SK-N-SH (cell line): ENCODE measurements at regions not wholly inside any gene's neighbourhood (a gene's known extent, or its start where the extent isn't known, plus 50 kb on each side); places are given as distances from the start of the nearest gene placed in this dataset.

ENCODE experiments used
- CTCF ChIA-PET: fragments of 300-600, 350-600 bp; formaldehyde crosslinking; extraction: SDS; loops from one replicate; lab custom pipeline; 2021; lab: Yijun Ruan, JAX
- POLR2A ChIA-PET: fragments of 350-600 bp; sonication (Branson Sonifier 250); formaldehyde crosslinking; extraction: SDS; loops from one replicate; lab custom pipeline; 2020; ENCODE audit warnings: antibody characterized with exemption, inconsistent platforms; lab: Yijun Ruan, JAX
- DNase-seq: peaks from one replicate; pipeline ENCODE4 v3.0.0; 2012
- H2AFZ ChIP-seq: fragments of 200-600 bp; sonication (generic); 2 replicates; pipeline ENCODE4 v1.8.1; 2016; ENCODE audit warnings: antibody characterized with exemption, mild to moderate bottlenecking, low read depth
- H3F3A ChIP-seq: fragments of 200-600 bp; sonication (generic); replicated peaks from 2 replicates; pipeline ENCODE3; 2016; ENCODE audit warnings: antibody characterized with exemption, mild to moderate bottlenecking; ENCODE audit not compliant: insufficient read depth
- H3K27ac ChIP-seq, 2 experiments: fragments of 200-500 bp in 1 of 2; fragments of 200-600 bp in 1 of 2; sonication (Bioruptor generic) in 1 of 2; sonication (generic), shearing (Covaris generic) in 1 of 2; 2 replicates each; pipeline versions ENCODE4 v1.5.1 to v1.6.1; 2014 to 2016; ENCODE audit warnings: low read depth in 2 of 2, inconsistent platforms in 1 of 2, low read length in 1 of 2, mild to moderate bottlenecking in 1 of 2, mixed read lengths in 1 of 2
- H3K27me3 ChIP-seq: fragments of 200-600 bp; sonication (generic), shearing (Covaris generic); 2 replicates; pipeline ENCODE4 v1.6.1; 2016; ENCODE audit warnings: mixed run types; ENCODE audit not compliant: insufficient read depth
- H3K36me3 ChIP-seq, 2 experiments: fragments of 200-500 bp in 1 of 2; fragments of 200-600 bp in 1 of 2; sonication (Bioruptor generic) in 1 of 2; sonication (generic) in 1 of 2; replicated peaks in 1 of 2; 2 replicates each; pipeline versions ENCODE3 to v1.5.1; 2014 to 2016; ENCODE audit warnings: low read length in 1 of 2, mild to moderate bottlenecking in 1 of 2; ENCODE audit not compliant: insufficient read depth in 2 of 2, control insufficient read depth in 1 of 2
- H3K4me1 ChIP-seq, 2 experiments: fragments of 200-500 bp in 1 of 2; fragments of 200-600 bp in 1 of 2; sonication (Bioruptor generic) in 1 of 2; sonication (generic), shearing (Covaris generic) in 1 of 2; 2 replicates each; pipeline versions ENCODE4 v1.5.1 to v1.6.1; 2014 to 2016; ENCODE audit warnings: low read depth in 1 of 2, low read length in 1 of 2, mixed run types in 1 of 2; ENCODE audit not compliant: insufficient read depth in 2 of 2, control insufficient read depth in 1 of 2
- H3K4me2 ChIP-seq: fragments of 200-600 bp; sonication (generic), shearing (Covaris generic); 2 replicates; pipeline ENCODE4 v1.6.1; 2017; ENCODE audit warnings: mixed run types
- H3K4me3 ChIP-seq, 2 experiments: fragments of 200-500 bp in 1 of 2; fragments of 200-600 bp in 1 of 2; sonication (Bioruptor generic) in 1 of 2; sonication (generic), shearing (Covaris generic) in 1 of 2; 2 replicates each; pipeline versions ENCODE4 v1.5.1 to v1.8.1; 2014 to 2016; ENCODE audit warnings: low read depth in 2 of 2, inconsistent platforms in 1 of 2, low read length in 1 of 2, mild to moderate bottlenecking in 1 of 2, mixed read lengths in 1 of 2, moderate library complexity in 1 of 2
- H3K79me2 ChIP-seq: fragments of 200-600 bp; sonication (generic); 2 replicates; pipeline ENCODE4 v1.8.1; 2017; ENCODE audit warnings: mild to moderate bottlenecking; ENCODE audit not compliant: insufficient read depth
- H3K9ac ChIP-seq: fragments of 200-600 bp; sonication (generic); 2 replicates; pipeline ENCODE4 v1.6.1; 2017; ENCODE audit warnings: mixed run types
- H3K9me2 ChIP-seq: fragments of 200-600 bp; sonication (generic); 2 replicates; pipeline ENCODE4 v1.6.1; 2017; ENCODE audit warnings: mixed run types
- H3K9me3 ChIP-seq: fragments of 200-600 bp; sonication (generic); 2 replicates; pipeline ENCODE4 v1.6.1; 2017; ENCODE audit warnings: mixed run types, mild to moderate bottlenecking, moderate library complexity
- H4K20me1 ChIP-seq: fragments of 200-600 bp; sonication (generic); 2 replicates; pipeline ENCODE4 v1.6.1; 2017; ENCODE audit warnings: mild to moderate bottlenecking, mixed run types; ENCODE audit not compliant: insufficient read depth
- ELF1 ChIP-seq: IDR thresholded peaks from 2 replicates; pipeline ENCODE4 v1.4.0; 2012
- EZH2phosphoT487 ChIP-seq: fragments of 200-600 bp; sonication (generic); IDR thresholded peaks from 2 replicates; pipeline ENCODE4 v1.6.1; 2017; ENCODE audit warnings: low read depth, mixed run types, mild to moderate bottlenecking, antibody characterized with exemption, moderate library complexity, borderline replicate concordance
- FOSL2 ChIP-seq: IDR thresholded peaks from 2 replicates; pipeline ENCODE4 v1.4.0; 2012; ENCODE audit warnings: low read depth, mild to moderate bottlenecking, moderate library complexity, borderline replicate concordance
- FOXJ3 ChIP-seq: sonication (generic); formaldehyde crosslinking; IDR thresholded peaks from 2 replicates; pipeline ENCODE4 v1.5.1; 2020; ENCODE audit warnings: mild to moderate bottlenecking, missing genetic modification reagents
- GATA2 ChIP-seq: sonication (generic); formaldehyde crosslinking; IDR thresholded peaks from 2 replicates; pipeline ENCODE4 v1.5.0; 2020; ENCODE audit warnings: mild to moderate bottlenecking, missing genetic modification reagents
- IRF3 ChIP-seq: fragments of 150-350 bp; IDR thresholded peaks from 2 replicates; pipeline ENCODE4 v1.6.1; 2016; ENCODE audit warnings: mild to moderate bottlenecking, low read depth, low read length
- JUND ChIP-seq: IDR thresholded peaks from 2 replicates; pipeline ENCODE4 v1.4.0; 2012
- MAX ChIP-seq: IDR thresholded peaks from 2 replicates; pipeline ENCODE4 v1.4.0; 2012; ENCODE audit warnings: low read depth
- MEF2A ChIP-seq: IDR thresholded peaks from 2 replicates; pipeline ENCODE4 v1.4.0; 2012; ENCODE audit warnings: low read depth, borderline replicate concordance
- NFIC ChIP-seq: IDR thresholded peaks from 2 replicates; pipeline ENCODE4 v1.4.0; 2012; ENCODE audit warnings: borderline replicate concordance
- NRF1 ChIP-seq: IDR thresholded peaks from 2 replicates; pipeline ENCODE4 v1.6.1; 2012; ENCODE audit warnings: low read depth, mild to moderate bottlenecking, low read length
- PBX3 ChIP-seq: IDR thresholded peaks from 2 replicates; pipeline ENCODE4; 2012
- POLR2AphosphoS5 ChIP-seq: IDR thresholded peaks from 2 replicates; pipeline ENCODE4 v1.6.1; 2012; ENCODE audit warnings: low read depth, low read length
- RFX5 ChIP-seq: IDR thresholded peaks from 2 replicates; pipeline ENCODE4 v1.6.1; 2012; ENCODE audit warnings: mild to moderate bottlenecking, improper control_type of control experiment, low read length
- TAF1 ChIP-seq: IDR thresholded peaks from 2 replicates; pipeline ENCODE4 v1.6.1; 2012; ENCODE audit warnings: low read depth, mild to moderate bottlenecking, low read length, moderate library complexity, borderline replicate concordance
- TCF12 ChIP-seq: IDR thresholded peaks from 2 replicates; pipeline ENCODE4 v1.4.0; 2012
- USF1 ChIP-seq: IDR thresholded peaks from 2 replicates; pipeline ENCODE4 v1.4.0; 2012; ENCODE audit warnings: low read depth, borderline replicate concordance
- YY1 ChIP-seq: IDR thresholded peaks from 2 replicates; pipeline ENCODE4 v1.4.0; 2012; ENCODE audit warnings: low read depth, mild to moderate bottlenecking
- ZBTB33 ChIP-seq: IDR thresholded peaks from 2 replicates; pipeline ENCODE4 v1.4.0; 2012; ENCODE audit warnings: low read depth, borderline replicate concordance
- WGBS: methylation state at CpG from one replicate; pipeline ENCODE4 v1.1.6; 2017; ENCODE audit warnings: low lambda C conversion rate; 5-methylcytosine and 5-hydroxymethylcytosine counted together

- H3K4me2 ChIP-seq = no peak overlapping the region
- no peaks in the 10 kb centered on the region for H4K20me1 ChIP-seq
- no peaks in the 10 kb centered on the region for H3K27me3 ChIP-seq
- no peak overlapping the region for H3K27ac ChIP-seq
- no peak overlapping the region for H3K9ac ChIP-seq
- no peaks in the 10 kb centered on the region for H3F3A ChIP-seq
- no peaks in the 10 kb centered on the region for H3K79me2 ChIP-seq
- no peaks in the 10 kb centered on the region for H3K9me2 ChIP-seq
- H2AFZ ChIP-seq = no peak overlapping the region
- DNase-seq = no peak
- no peaks in the 10 kb centered on the region for H3K9me3 ChIP-seq
- peaks cover 0 to 10% of the 10 kb centered on the region in 2 experiments; a peak in 1 of 4 replicates for H3K4me1 ChIP-seq
- ChIA-PET CTCF (interaction anchor here (0.8 to 2.7 kb wide), 7 partner anchors 11 to 551 kb away, joined by 3 to 13 read pairs (median 3); no protein-coding TSS in a partner anchor), POLR2A (interaction anchor here (1.0 kb wide), 1 partner anchor 240 kb away, joined by 4 read pairs; the partner anchor contains the start of gene ZFP36L2)
- no peak for TF ChIP-seq USF1
- peak; percentile 41; the same call in 1 of the 2 replicates for TF ChIP-seq FOSL2
- TF ChIP-seq PBX3 = peak; percentile 35; the same call in 1 of the 2 replicates
- TF ChIP-seq EZH2phosphoT487 = no peak
- no peak for TF ChIP-seq IRF3
- TF ChIP-seq NFIC = 0 out of 2 replicates have a peak, but pooled peaks have one; percentile 5
- TF ChIP-seq RFX5 = no peak
- TF ChIP-seq YY1 = no peak
- TF ChIP-seq TAF1 = no peak
- no peak for TF ChIP-seq ZBTB33
- peak; percentile 73 for TF ChIP-seq MEF2A
- no peak for TF ChIP-seq JUND
- no peak for TF ChIP-seq FOXJ3 (CRISPR knock-in tag)
- TF ChIP-seq NRF1 = no peak
- TF ChIP-seq GATA2 = no peak
- TF ChIP-seq TCF12 = peak; percentile 31; the same call in 1 of the 2 replicates
- TF ChIP-seq MAX = no peak
- TF ChIP-seq POLR2AphosphoS5 = no peak
- no peak for TF ChIP-seq ELF1
- 82% methylated on average over 8 of the region's 8 CpGs for WGBS
- no peak overlapping the region for H3K4me3 ChIP-seq
- H3K36me3 ChIP-seq = no peaks in the 10 kb centered on the region
Observed at GRCh38 chr2:42987112-42987922, 194.9 kb upstream of the HAAO start.
